Cardiac fibroblast (primary cell): ENCODE measurements at regions not wholly inside any gene's neighbourhood (a gene's known extent, or its start where the extent isn't known, plus 50 kb on each side); places are given as distances from the start of the nearest gene placed in this dataset.

Experiments used
- DNase-seq, 2 donors: peaks; one replicate each; pipeline versions ENCODE4 v3.0.0 to v3.0.0-alpha.2; 2010; ENCODE audit warnings: low read depth in 2 of 2
- H3K4me3 ChIP-seq, 2 donors: replicated peaks in 1 of 2; 1 replicate in 1 of 2; 2 replicates in 1 of 2; pipeline ENCODE4 v1.5.1; 2011; ENCODE audit warnings: low read depth in 2 of 2, low read length in 2 of 2, mild to moderate bottlenecking in 2 of 2, moderate library complexity in 1 of 2
- TF ChIP-seq, protein P1 (sequence below): IDR thresholded peaks from one replicate; pipeline ENCODE4 v1.5.1; 2011; ENCODE audit warnings: low read depth, mild to moderate bottlenecking, low read length, inconsistent platforms

DNA sequence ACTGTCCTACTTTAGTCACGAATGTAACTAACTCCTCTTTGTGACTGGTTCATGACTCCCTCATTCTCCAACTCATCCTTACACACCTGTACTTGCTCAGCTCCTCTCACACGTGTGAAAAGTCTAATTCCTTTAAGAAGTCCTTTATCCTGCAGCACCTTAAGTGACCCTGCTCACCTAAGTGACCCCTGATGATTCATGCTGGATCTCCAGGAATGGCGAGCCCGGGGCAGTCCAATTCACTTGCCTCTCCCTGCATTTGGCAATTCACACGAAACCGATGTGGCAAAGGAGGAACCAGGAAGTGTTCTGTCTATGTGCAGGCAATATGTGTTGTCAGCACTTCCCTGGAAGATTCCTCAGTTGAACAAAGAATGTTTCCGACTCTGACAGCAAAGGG lies 189.8 kb upstream of the NABP1 start:
- TF ChIP-seq, protein P1, sequence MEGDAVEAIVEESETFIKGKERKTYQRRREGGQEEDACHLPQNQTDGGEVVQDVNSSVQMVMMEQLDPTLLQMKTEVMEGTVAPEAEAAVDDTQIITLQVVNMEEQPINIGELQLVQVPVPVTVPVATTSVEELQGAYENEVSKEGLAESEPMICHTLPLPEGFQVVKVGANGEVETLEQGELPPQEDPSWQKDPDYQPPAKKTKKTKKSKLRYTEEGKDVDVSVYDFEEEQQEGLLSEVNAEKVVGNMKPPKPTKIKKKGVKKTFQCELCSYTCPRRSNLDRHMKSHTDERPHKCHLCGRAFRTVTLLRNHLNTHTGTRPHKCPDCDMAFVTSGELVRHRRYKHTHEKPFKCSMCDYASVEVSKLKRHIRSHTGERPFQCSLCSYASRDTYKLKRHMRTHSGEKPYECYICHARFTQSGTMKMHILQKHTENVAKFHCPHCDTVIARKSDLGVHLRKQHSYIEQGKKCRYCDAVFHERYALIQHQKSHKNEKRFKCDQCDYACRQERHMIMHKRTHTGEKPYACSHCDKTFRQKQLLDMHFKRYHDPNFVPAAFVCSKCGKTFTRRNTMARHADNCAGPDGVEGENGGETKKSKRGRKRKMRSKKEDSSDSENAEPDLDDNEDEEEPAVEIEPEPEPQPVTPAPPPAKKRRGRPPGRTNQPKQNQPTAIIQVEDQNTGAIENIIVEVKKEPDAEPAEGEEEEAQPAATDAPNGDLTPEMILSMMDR, result no peak
- DNase-seq, result no peak

DNA sequence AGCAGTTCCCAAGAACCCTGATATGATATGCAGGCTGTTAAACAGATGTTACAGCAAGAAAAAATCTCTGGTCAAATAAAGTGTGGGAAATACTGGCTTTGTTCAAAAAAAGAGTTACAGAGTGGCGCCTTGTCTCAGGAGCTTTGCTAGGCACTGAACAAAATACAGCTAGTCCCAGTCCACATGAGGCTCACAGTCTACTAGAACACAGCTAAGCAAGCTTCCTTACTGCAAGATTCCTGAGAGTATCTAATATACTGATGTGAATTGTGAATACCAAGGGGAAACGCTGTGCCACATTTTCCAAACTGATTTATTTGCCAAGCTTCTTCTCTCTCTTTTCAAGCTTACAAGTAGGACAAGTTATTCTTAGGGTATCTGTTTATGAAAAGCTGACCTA lies 188.8 kb upstream of the NABP1 start:
- no peak overlapping the region for H3K4me3 ChIP-seq
- TF ChIP-seq, protein P1, result no peak
- no peak for DNase-seq

More for the DNA sequence above, 189.8 kb upstream of the NABP1 start:
- no peak overlapping the region for H3K4me3 ChIP-seq

GRCh38 chr2:191496838-191497237 lies 181.1 kb upstream of the NABP1 start:
- DNase-seq, result no peak
- no peak overlapping the region for H3K4me3 ChIP-seq
- TF ChIP-seq, protein P1, result no peak

DNA sequence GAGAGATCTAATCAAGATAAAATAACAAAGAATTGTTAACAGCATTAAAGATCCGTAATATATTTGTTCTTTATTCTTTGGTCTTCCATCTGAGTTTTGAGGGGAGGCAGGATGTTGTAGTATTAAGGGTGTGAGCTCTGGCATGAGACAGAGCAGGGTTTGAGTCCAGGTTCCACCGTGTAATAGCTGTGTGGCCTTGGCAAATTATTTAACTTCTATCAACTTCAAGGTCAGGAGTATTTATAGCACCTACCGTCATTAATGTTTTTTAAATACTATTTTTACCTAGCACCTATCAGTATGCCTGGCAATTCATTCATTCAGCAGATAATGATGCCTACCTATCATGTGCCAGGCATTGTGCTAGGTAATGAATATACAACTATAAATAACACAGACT lies 180.1 kb upstream of the NABP1 start:
- TF ChIP-seq, protein P1, result no peak
- no peak overlapping the region for H3K4me3 ChIP-seq
- no peak for DNase-seq

DNA sequence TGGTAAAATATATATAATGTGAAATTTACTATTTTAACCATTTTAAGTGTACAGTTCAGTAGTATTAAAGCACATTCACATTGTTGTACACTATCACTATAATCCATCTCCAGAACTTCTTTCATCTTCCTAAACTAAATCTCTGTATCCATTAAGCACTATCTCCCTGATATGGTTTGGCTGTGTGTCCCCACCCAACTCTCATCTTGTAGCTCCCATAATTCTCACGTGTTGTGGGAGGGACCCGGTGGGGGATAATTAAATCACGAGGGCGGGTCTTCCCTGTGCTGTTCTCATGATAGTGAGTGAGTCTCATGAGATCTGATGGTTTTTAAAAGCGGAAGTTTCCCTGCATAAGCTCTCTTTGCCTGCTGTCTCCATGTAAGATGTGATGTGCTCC lies 178.9 kb upstream of the NABP1 start:
- H3K4me3 ChIP-seq, result no peak overlapping the region
- no peak for DNase-seq
- TF ChIP-seq, protein P1, result no peak

- H3K4me3 ChIP-seq, result no peak overlapping the region
- TF ChIP-seq, protein P1, result no peak
- DNase-seq, result peak in 1 of 2 donors; percentile 29
These were observed 177.9 kb upstream of the NABP1 start for GRCh38 chr2:191499874-191500565.

GRCh38 chr2:191500566-191500883 lies 177.4 kb upstream of the NABP1 start:
- H3K4me3 ChIP-seq, result no peak overlapping the region
- TF ChIP-seq, protein P1, result no peak
- no peak for DNase-seq
